ENCODE measurements at regions not wholly inside any gene's neighbourhood (a gene's known extent, or its start where the extent isn't known, plus 50 kb on each side); places are given as distances from the start of the nearest gene placed in this dataset.

GRCh38 chr22:48352086-48352911 lies 1475.4 kb downstream of the BRD1 start:
- no peak for DNase-seq (ENCODE audit: low spot score)

GRCh38 chr22:48351376-48352085 lies 1476.1 kb downstream of the BRD1 start:
- no peak for DNase-seq (ENCODE audit: low spot score)

GRCh38 chr22:48350456-48350855 lies 1477.2 kb downstream of the BRD1 start:
- no peak for DNase-seq (ENCODE audit: low spot score)

GRCh38 chr22:48348855-48349254 lies 1478.8 kb downstream of the BRD1 start:
- DNase-seq (ENCODE audit: low spot score) = no peak

- no peak for DNase-seq (ENCODE audit: low spot score)
Measured at GRCh38 chr22:48347311-48347710, 1480.4 kb downstream of the BRD1 start.

GRCh38 chr22:48346911-48347310 lies 1480.8 kb downstream of the BRD1 start:
- DNase-seq (ENCODE audit: low spot score) = no peak

- no peak for DNase-seq (ENCODE audit: low spot score)
Measured at GRCh38 chr22:48346311-48346710, 1481.4 kb downstream of the BRD1 start.

GRCh38 chr22:48345631-48346030 lies 1482.0 kb downstream of the BRD1 start:
- DNase-seq (ENCODE audit: low spot score) = no peak

GRCh38 chr22:48343461-48343860 lies 1484.2 kb downstream of the BRD1 start:
- no peak for DNase-seq (ENCODE audit: low spot score)

GRCh38 chr22:48342732-48343131 lies 1484.9 kb downstream of the BRD1 start:
- no peak for DNase-seq (ENCODE audit: low spot score)

- no peak for DNase-seq (ENCODE audit: low spot score)
Measured at GRCh38 chr22:48342016-48342415, 1485.7 kb downstream of the BRD1 start.

GRCh38 chr22:48340727-48341709 lies 1486.7 kb downstream of the BRD1 start:
- no peak for DNase-seq (ENCODE audit: low spot score)

- DNase-seq (ENCODE audit: low spot score) = no peak
Measured at GRCh38 chr22:48340191-48340590, 1487.5 kb downstream of the BRD1 start.

- DNase-seq (ENCODE audit: low spot score) = no peak
Measured at GRCh38 chr22:48338793-48339705, 1488.6 kb downstream of the BRD1 start.

- DNase-seq (ENCODE audit: low spot score) = no peak
Measured at GRCh38 chr22:48337957-48338792, 1489.5 kb downstream of the BRD1 start.

GRCh38 chr22:48336339-48337060 lies 1491.2 kb downstream of the BRD1 start:
- no peak for DNase-seq (ENCODE audit: low spot score)

GRCh38 chr22:48335442-48336139 lies 1492.1 kb downstream of the BRD1 start:
- DNase-seq (ENCODE audit: low spot score) = no peak

- no peak for DNase-seq (ENCODE audit: low spot score)
Measured at GRCh38 chr22:48334971-48335370, 1492.7 kb downstream of the BRD1 start.

All from AG08396 (cell line).